B cell (primary cell): ENCODE measurements at regions not wholly inside any gene's neighbourhood (a gene's known extent, or its start where the extent isn't known, plus 50 kb on each side); places are given as distances from the start of the nearest gene placed in this dataset.

Experiments
- ATAC-seq: fragments of 200-7000 bp; cut with Tn5 transposase; one replicate; pipeline ENCODE4 v1.10.0; 2021; ENCODE audit warnings: low read depth, mild to moderate bottlenecking, moderate number of reproducible peaks, moderate library complexity
- CTCF ChIA-PET: fragments of 350-600 bp; sonication (Branson Sonifier 250); formaldehyde crosslinking; loops from one replicate; lab custom pipeline; 2021; ENCODE audit warnings: antibody characterized with exemption, inconsistent platforms; lab: Charles Lee
- POLR2A ChIA-PET: fragments of 350-600 bp; sonication (Branson Sonifier 250); formaldehyde crosslinking; loops from one replicate; lab custom pipeline; 2021; ENCODE audit warnings: antibody characterized with exemption; lab: Charles Lee
- DNase-seq: peaks from one replicate; pipeline ENCODE4 v3.0.0; 2013
- H2AFZ ChIP-seq: 2 replicates; pipeline ENCODE4 v1.6.1; 2012; ENCODE audit warnings: mild to moderate bottlenecking, low read depth, low read length; ENCODE audit not compliant: insufficient read depth, poor library complexity, severe bottlenecking
- H3K27ac ChIP-seq, 2 donors: 1 replicate in 1 of 2; 2 replicates in 1 of 2; pipeline ENCODE4 v1.5.1; 2012 to 2013; ENCODE audit warnings: low read length in 2 of 2, mild to moderate bottlenecking in 2 of 2, moderate library complexity in 1 of 2
- H3K27me3 ChIP-seq, 4 experiments: fragments of 200-600 bp in 1 of 4; sonication (generic) in 1 of 4; replicated peaks in 1 of 4; 1 replicate in 2 of 4; 2 replicates in 2 of 4; pipeline versions ENCODE4 v1.6.1 to v1.7.0; 2013 to 2016; ENCODE audit warnings: low read length in 3 of 4, mild to moderate bottlenecking in 2 of 4, mixed read lengths in 1 of 4, moderate library complexity in 1 of 4; ENCODE audit not compliant: insufficient read depth in 4 of 4, control insufficient read depth in 3 of 4; ENCODE audit errors: control extremely low read depth in 1 of 4
- H3K36me3 ChIP-seq, 2 experiments: replicated peaks in 1 of 2; 1 replicate in 1 of 2; 2 replicates in 1 of 2; pipeline versions ENCODE4 v1.6.1 to v1.7.1; 2013; ENCODE audit warnings: low read length in 1 of 2; ENCODE audit not compliant: insufficient read depth in 2 of 2, control insufficient read depth in 1 of 2; ENCODE audit errors: control extremely low read depth in 1 of 2, extremely low read depth in 1 of 2
- H3K4me1 ChIP-seq, 2 donors: fragments of 200-600 bp in 1 of 2; sonication (generic) in 1 of 2; 1 replicate in 1 of 2; 2 replicates in 1 of 2; pipeline versions ENCODE4 v1.5.1 to v1.6.1; 2013 to 2017; ENCODE audit warnings: low read length in 2 of 2; ENCODE audit not compliant: control insufficient read depth in 2 of 2, insufficient read depth in 2 of 2
- H3K4me2 ChIP-seq: replicated peaks from 2 replicates; pipeline ENCODE3; 2012; ENCODE audit warnings: mild to moderate bottlenecking, low read depth, low read length; ENCODE audit not compliant: poor library complexity, severe bottlenecking
- H3K4me3 ChIP-seq, 5 experiments: fragments of 200-600 bp in 1 of 5; sonication (generic) in 1 of 5; 1 replicate in 3 of 5; 2 replicates in 2 of 5; pipeline versions ENCODE4 v1.5.1 to v1.7.0; 2011 to 2016; ENCODE audit warnings: low read length in 4 of 5, mild to moderate bottlenecking in 4 of 5, low read depth in 2 of 5, control low read depth in 1 of 5, moderate library complexity in 1 of 5; ENCODE audit not compliant: insufficient read depth in 1 of 5; ENCODE audit errors: control extremely low read depth in 1 of 5, extremely low read depth in 1 of 5
- H3K79me2 ChIP-seq: fragments of 200-600 bp; sonication (generic); one replicate; pipeline ENCODE4 v1.6.0; 2016; ENCODE audit warnings: low read length; ENCODE audit not compliant: control insufficient read depth, insufficient read depth
- H3K9ac ChIP-seq: fragments of 200-600 bp; sonication (generic); 2 replicates; pipeline ENCODE4 v1.6.1; 2017; ENCODE audit warnings: mild to moderate bottlenecking, low read length, moderate library complexity
- H3K9me3 ChIP-seq, 3 donors: one replicate each; pipeline versions ENCODE4 v1.6.1 to v1.7.1; 2013; ENCODE audit warnings: low read length in 2 of 3; ENCODE audit not compliant: control insufficient read depth in 2 of 3, insufficient read depth in 1 of 3; ENCODE audit errors: control extremely low read depth in 1 of 3
- H4K20me1 ChIP-seq: 2 replicates; pipeline ENCODE4 v1.6.0; 2012; ENCODE audit warnings: mild to moderate bottlenecking, low read length; ENCODE audit not compliant: insufficient read depth, control insufficient read depth, poor library complexity, severe bottlenecking
- H3K27ac Mint-ChIP-seq: one replicate; pipeline ENCODE4 v1.8.0; 2021; ENCODE audit warnings: mixed read lengths
- H3K27me3 Mint-ChIP-seq: one replicate; pipeline ENCODE4 v1.8.0; 2021; ENCODE audit warnings: mixed read lengths
- H3K4me1 Mint-ChIP-seq: one replicate; pipeline ENCODE4 v1.8.0; 2021; ENCODE audit warnings: mixed read lengths
- H3K4me3 Mint-ChIP-seq: one replicate; pipeline ENCODE4 v1.8.0; 2021; ENCODE audit warnings: mixed read lengths
- H3K9me3 Mint-ChIP-seq: one replicate; pipeline ENCODE4 v1.8.0; 2022; ENCODE audit warnings: mixed read lengths; ENCODE audit not compliant: insufficient read depth
- CTCF ChIP-seq: fragments of 200-600 bp; IDR thresholded peaks from one replicate; pipeline ENCODE4 v1.8.0; 2022; ENCODE audit warnings: antibody characterized with exemption, mild to moderate bottlenecking
- EZH2 ChIP-seq: IDR thresholded peaks from 2 replicates; pipeline ENCODE4 v1.6.1; 2012; ENCODE audit warnings: borderline replicate concordance, low read depth, mild to moderate bottlenecking, moderate library complexity, low read length; ENCODE audit not compliant: insufficient read depth, poor library complexity, severe bottlenecking
- WGBS: methylation state at CpG from one replicate; pipeline ENCODE4 v1.1.5; 2013; ENCODE audit warnings: missing lambda C conversion rate; ENCODE audit not compliant: insufficient coverage; 5-methylcytosine and 5-hydroxymethylcytosine counted together
- intact Hi-C: fragments of 100-400 bp; cut with micrococcal nuclease; formaldehyde crosslinking; loops from one replicate; pipeline ENCODE4 v1.10.0; 2022

- no peaks in the 10 kb centered on the region for H3K9me3 Mint-ChIP-seq
- H2AFZ ChIP-seq: no peak overlapping the region
- H3K27ac Mint-ChIP-seq: no peak overlapping the region
- ATAC-seq (no peak), DNase-seq (no peak)
- peaks cover 13% of the 10 kb centered on the region for H3K4me1 Mint-ChIP-seq
- no peak for TF ChIP-seq CTCF
- TF ChIP-seq EZH2: no peak
- H3K9me3 ChIP-seq: peaks cover 0 to 6% (median 2%) of the 10 kb centered on the region in 3 donors
- H3K9ac ChIP-seq: no peak overlapping the region
- peaks cover 31% of the 10 kb centered on the region for H3K27me3 Mint-ChIP-seq
- H3K4me3 Mint-ChIP-seq: no peak overlapping the region
- CTCF ChIA-PET: no interaction called here
- H3K4me1 ChIP-seq: peaks cover 12% of the 10 kb centered on the region in 2 donors
- H3K27ac ChIP-seq: no peak overlapping the region
- H3K27me3 ChIP-seq: peaks cover 0 to 21% (median 4%) of the 10 kb centered on the region in 4 experiments
- no peak overlapping the region for H3K4me3 ChIP-seq
- no CpG with 5 or more reads among the region's 3 CpGs for WGBS
- intact Hi-C loops: no loop called here
- no peaks in the 10 kb centered on the region for H3K79me2 ChIP-seq
- no peak overlapping the region for H3K4me2 ChIP-seq
- POLR2A ChIA-PET: no interaction called here
- H3K36me3 ChIP-seq: no peaks in the 10 kb centered on the region
- H4K20me1 ChIP-seq: no peaks in the 10 kb centered on the region
Observed at GRCh38 chr3:110733045-110733444, 338.6 kb upstream of the NECTIN3 start.

- DNase-seq (no peak), ATAC-seq (no peak)
- ChIA-PET POLR2A (no interaction called here), CTCF (no interaction called here)
- no peak for TF ChIP-seq CTCF
- no peak for TF ChIP-seq EZH2
- H3K27me3 ChIP-seq: peaks cover 0 to 12% (median 2%) of the 10 kb centered on the region in 4 experiments
- no peak overlapping the region for H3K27ac ChIP-seq
- H3K36me3 ChIP-seq: no peaks in the 10 kb centered on the region
- no peak overlapping the region for H3K9ac ChIP-seq
- 96% methylated on average over 3 of the region's 5 CpGs for WGBS
- no peaks in the 10 kb centered on the region for H3K79me2 ChIP-seq
- no peak overlapping the region for H3K27ac Mint-ChIP-seq
- H3K4me1 Mint-ChIP-seq: peaks cover 13% of the 10 kb centered on the region
- peaks cover 12% of the 10 kb centered on the region in 2 donors for H3K4me1 ChIP-seq
- intact Hi-C loops: no loop called here
- peaks cover 21% of the 10 kb centered on the region for H3K27me3 Mint-ChIP-seq
- no peak overlapping the region for H3K4me2 ChIP-seq
- H3K9me3 ChIP-seq: peaks cover 0 to 6% (median 2%) of the 10 kb centered on the region in 3 donors
- no peak overlapping the region for H2AFZ ChIP-seq
- H3K4me3 ChIP-seq: no peak overlapping the region
- H3K9me3 Mint-ChIP-seq: no peaks in the 10 kb centered on the region
- no peak overlapping the region for H3K4me3 Mint-ChIP-seq
- H4K20me1 ChIP-seq: no peaks in the 10 kb centered on the region
Observed at GRCh38 chr3:110734524-110734923, 337.1 kb upstream of the NECTIN3 start.
